Brain microvascular endothelial cell (primary cell): ENCODE measurements at regions not wholly inside any gene's neighbourhood (a gene's known extent, or its start where the extent isn't known, plus 50 kb on each side); places are given as distances from the start of the nearest gene placed in this dataset.
"Not testable (repeated sequence)": the region's sequence is repeated elsewhere in the genome, so short reads cannot be mapped to it uniquely, and the experiment has no call there.

Experiments used
- DNase-seq: peaks from one replicate; pipeline ENCODE4 v3.0.0-alpha.2; 2020
- H3K27ac ChIP-seq: fragments of 250-450 bp; sonication (Bioruptor Pico); 2 replicates; pipeline ENCODE4 v1.5.1; 2020; ENCODE audit warnings: mild to moderate bottlenecking, moderate library complexity
- H3K27me3 ChIP-seq: fragments of 250-450 bp; sonication (Bioruptor Pico); replicated peaks from 2 replicates; pipeline ENCODE4 v1.5.1; 2020; ENCODE audit warnings: mild to moderate bottlenecking
- H3K36me3 ChIP-seq: fragments of 250-450 bp; sonication (Bioruptor Pico); replicated peaks from 2 replicates; pipeline ENCODE4 v1.5.1; 2020; ENCODE audit warnings: mild to moderate bottlenecking
- H3K4me3 ChIP-seq: 2 replicates; pipeline ENCODE4 v1.5.1; 2011; ENCODE audit warnings: low read depth, mild to moderate bottlenecking, control low read depth, low read length, moderate library complexity
- in situ Hi-C: cut with HindIII; loops from 2 replicates; pipeline ENCODE4 v1.10.0; 2017; ENCODE audit warnings: low sequenced_read_pairs, low pct_ligation_motif_present

DNA sequence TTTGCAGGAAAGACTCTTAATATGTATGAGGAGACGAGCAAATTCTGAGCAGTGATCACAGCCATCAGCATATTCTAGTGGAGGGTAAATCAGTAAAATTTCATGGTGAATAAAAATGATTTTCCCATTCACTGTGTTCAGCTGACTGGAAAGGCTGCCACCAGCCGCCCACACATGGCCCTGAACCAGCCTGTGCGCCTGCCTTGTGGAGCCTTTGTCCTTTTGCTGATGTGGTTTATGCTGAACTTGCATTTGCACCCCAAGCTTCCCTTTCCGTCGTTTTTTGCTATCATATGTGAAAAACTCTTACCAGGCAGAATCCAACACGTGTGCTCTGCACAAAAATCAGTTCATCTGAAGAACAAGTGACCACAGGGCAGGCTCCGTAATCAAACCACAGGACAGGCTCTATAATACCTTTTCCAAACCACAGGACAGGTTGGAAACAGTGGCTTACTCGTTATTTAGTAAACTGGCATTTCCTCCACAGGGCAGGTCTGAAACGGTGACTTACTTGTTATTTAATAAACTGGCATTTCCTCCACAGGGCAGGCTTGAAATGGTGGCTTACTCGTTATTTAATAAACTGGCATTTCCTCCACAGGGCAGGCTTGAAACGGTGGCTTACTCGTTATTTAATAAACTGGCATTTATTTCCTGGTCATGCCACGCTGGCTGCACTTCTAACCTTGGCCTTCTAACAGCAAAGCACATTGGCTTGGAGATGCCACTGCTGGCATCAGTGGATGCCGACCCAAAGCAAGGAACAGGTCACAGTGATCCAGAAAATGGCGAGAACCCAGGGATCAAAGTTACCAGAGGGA, 58.4 kb upstream of the TNK2 start:
- H3K4me3 ChIP-seq, in situ Hi-C loops, H3K27ac ChIP-seq, H3K27me3 ChIP-seq, DNase-seq: not testable (repeated sequence)
- H3K36me3 ChIP-seq: peaks cover 18% of the 10 kb centered on the region

GRCh38 chr3:195965217-195965616, 56.9 kb upstream of the TNK2 start:
- DNase-seq, H3K27me3 ChIP-seq, H3K27ac ChIP-seq, H3K4me3 ChIP-seq, in situ Hi-C loops: not testable (repeated sequence)
- H3K36me3 ChIP-seq: peaks cover 17% of the 10 kb centered on the region

DNA sequence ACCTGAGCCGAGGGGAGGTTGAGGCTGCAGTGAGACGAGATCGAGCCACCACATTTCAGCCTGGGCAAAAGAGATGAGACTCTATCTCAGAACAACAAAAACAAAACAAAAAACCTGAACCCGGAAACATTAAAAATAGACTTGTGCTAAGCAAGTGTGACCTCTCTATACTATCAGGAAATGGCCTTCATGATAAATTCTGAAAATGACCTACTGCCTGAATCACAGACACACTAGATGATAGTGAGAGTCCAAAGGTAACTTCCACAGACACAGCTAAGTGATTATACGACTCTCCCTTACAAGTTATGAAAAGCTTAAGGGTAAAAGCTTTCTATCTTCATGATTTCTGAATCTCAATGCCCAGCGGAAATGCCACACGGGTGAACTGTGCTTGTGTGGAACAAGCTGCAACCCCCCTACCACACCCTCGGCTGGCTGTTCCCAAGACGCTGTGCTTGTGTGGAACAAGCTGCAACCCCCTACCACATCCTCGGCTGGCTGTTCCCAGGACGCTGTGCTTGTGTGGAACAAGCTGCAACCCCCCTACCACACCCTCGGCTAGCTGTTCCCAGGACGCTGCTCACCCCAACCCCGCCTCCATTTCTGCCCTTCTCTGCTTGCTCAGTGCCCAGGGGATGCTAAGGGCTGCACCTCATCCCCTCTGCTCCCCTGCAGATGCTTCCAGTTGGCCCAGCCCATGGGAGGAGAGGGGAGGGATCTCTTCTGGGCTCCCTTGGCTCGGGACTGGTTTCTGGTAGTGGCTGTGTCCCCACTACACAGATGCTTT, 56.2 kb upstream of the TNK2 start:
- H3K27me3 ChIP-seq, H3K27ac ChIP-seq, H3K4me3 ChIP-seq, DNase-seq, in situ Hi-C loops: not testable (repeated sequence)
- H3K36me3 ChIP-seq: peaks cover 12% of the 10 kb centered on the region

DNA sequence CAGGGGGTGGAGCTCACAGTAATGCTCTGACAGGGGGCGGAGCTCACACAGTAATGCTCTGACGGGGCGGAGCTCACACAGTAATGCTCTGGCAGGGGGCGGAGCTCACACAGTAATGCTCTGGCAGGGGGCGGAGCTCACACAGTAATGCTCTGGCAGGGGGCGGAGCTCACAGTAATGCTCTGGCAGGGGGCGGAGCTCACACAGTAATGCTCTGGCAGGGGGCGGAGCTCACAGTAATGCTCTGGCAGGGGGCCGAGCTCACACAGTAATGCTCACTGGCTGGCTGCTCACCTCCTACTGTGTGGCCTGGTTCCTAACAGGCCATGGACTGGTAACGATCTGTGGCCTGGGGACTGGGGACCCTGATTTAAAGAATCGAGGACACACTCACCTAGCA, 53.9 kb upstream of the TNK2 start:
- in situ Hi-C loops: not testable (repeated sequence)

GRCh38 chr3:195960971-195961775, 52.8 kb upstream of the TNK2 start:
- H3K27me3 ChIP-seq, H3K27ac ChIP-seq, H3K4me3 ChIP-seq, DNase-seq, in situ Hi-C loops: not testable (repeated sequence)
- peaks cover 14% of the 10 kb centered on the region for H3K36me3 ChIP-seq

More for the DNA sequence above, 53.9 kb upstream of the TNK2 start:
- not testable (repeated sequence) for DNase-seq, H3K27me3 ChIP-seq, H3K27ac ChIP-seq, H3K4me3 ChIP-seq
- peaks cover 14% of the 10 kb centered on the region for H3K36me3 ChIP-seq

- in situ Hi-C loops, H3K27me3 ChIP-seq, DNase-seq, H3K27ac ChIP-seq, H3K4me3 ChIP-seq, H3K36me3 ChIP-seq: not testable (repeated sequence)
These were observed 51.8 kb upstream of the TNK2 start for GRCh38 chr3:195960164-195960563.

DNA sequence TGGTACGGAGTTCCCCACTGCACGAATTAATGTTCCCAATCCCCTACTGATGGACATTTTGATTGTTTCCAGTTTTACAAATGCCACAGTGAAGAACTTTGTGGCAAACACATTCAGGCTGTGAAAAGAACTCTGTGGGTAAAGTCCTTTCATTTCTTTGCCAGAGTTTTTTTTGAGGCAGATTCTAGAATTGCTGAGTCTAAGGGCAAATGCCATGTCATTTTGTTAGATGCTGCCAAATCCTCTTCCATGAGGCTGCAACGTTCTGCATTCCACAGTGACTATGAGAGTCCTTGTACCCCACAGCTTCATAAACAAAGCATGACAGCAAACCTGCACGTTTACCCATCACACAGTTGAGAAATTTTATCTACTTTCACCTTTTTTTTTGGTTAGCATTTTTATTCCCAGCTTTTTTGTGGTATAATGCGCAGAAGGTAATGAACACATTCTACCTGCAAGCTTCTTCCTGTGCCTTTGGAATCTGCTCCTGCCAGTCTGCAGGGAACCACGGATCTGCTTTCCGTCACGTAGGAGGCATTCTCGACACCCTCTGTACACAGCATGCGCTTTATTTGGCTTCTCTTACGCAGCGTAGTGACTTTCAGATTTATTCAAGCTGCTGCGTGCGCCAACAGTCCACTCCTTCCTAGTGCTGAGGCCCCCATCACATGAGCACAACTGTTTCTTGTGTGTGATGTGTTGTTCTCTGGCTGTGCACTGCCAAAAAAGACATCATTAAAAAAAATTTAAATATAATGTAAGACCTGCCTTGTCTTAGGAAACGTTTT, 51.2 kb upstream of the TNK2 start:
- H3K27me3 ChIP-seq, in situ Hi-C loops, H3K36me3 ChIP-seq, H3K4me3 ChIP-seq, DNase-seq, H3K27ac ChIP-seq: not testable (repeated sequence)

- H3K36me3 ChIP-seq, DNase-seq, H3K4me3 ChIP-seq, in situ Hi-C loops, H3K27me3 ChIP-seq, H3K27ac ChIP-seq: not testable (repeated sequence)
These were observed 50.4 kb upstream of the TNK2 start for GRCh38 chr3:195958736-195959135.
